ENCODE measurements at regions not wholly inside any gene's neighbourhood (a gene's known extent, or its start where the extent isn't known, plus 50 kb on each side); places are given as distances from the start of the nearest gene placed in this dataset.

GRCh38 chr11:109970516-109971183 is 122.5 kb upstream of the ZC3H12C start:
- no peaks in the 10 kb centered on the region for H3K79me2 ChIP-seq (replicated peaks; ENCODE audit: insufficient read depth)
- H3F3A ChIP-seq (replicated peaks; ENCODE audit: low read depth) = no peaks in the 10 kb centered on the region
- Mint-ChIP-seq H3K27me3 (ENCODE audit: insufficient read depth, low read depth, poor library complexity) (no peaks in the 10 kb centered on the region), H3K36me3 (ENCODE audit: low read depth) (no peaks in the 10 kb centered on the region), H3K9me3 (no peaks in the 10 kb centered on the region), H3K4me3 (no peak overlapping the region), H3K27ac (no peak overlapping the region), H3K4me1 (peaks cover 6% of the 10 kb centered on the region)
- no peaks in the 10 kb centered on the region for H3K36me3 ChIP-seq (ENCODE audit: insufficient read depth)
- H3K4me3 ChIP-seq = no peak overlapping the region
- no peak overlapping the region; the same call in 1 of the 2 replicates for H3K27ac ChIP-seq (ENCODE audit: low read depth)
- no peak for ATAC-seq
- H3K4me2 ChIP-seq = peak overlapping the region; percentile 9; the same call in 1 of the 2 replicates
- H3K4me1 ChIP-seq (ENCODE audit: insufficient read depth) = no peaks in the 10 kb centered on the region
- H3K9me2 ChIP-seq (ENCODE audit: insufficient read depth) = peaks cover 15% of the 10 kb centered on the region
- no peaks in the 10 kb centered on the region for H3K27me3 ChIP-seq (ENCODE audit: insufficient read depth)
- peak overlapping the region; percentile 88 for H2AFZ ChIP-seq
- H4K20me1 ChIP-seq (replicated peaks; ENCODE audit: insufficient read depth) = no peaks in the 10 kb centered on the region
- DNase-seq (ENCODE audit: low spot score) = no peak
- TF ChIP-seq CREB1 (CRISPR knock-in tag; IDR thresholded peaks at IDR 0.05; ENCODE audit: low read depth) = no peak
- no peak for TF ChIP-seq STAT1 (IDR thresholded peaks at IDR 0.05; ENCODE audit: unreplicated experiment)
- no peak for TF ChIP-seq NANOG (IDR thresholded peaks at IDR 0.05; ENCODE audit: borderline replicate concordance)
- TF ChIP-seq ZNF462 (CRISPR knock-in tag; IDR thresholded peaks at IDR 0.05) = no peak
- no peak for TF ChIP-seq POLR2AphosphoS5 (IDR thresholded peaks at IDR 0.05; ENCODE audit: low read depth)
- no peak for TF ChIP-seq ZNF331 (CRISPR knock-in tag; IDR thresholded peaks at IDR 0.05; ENCODE audit: low read depth)
- no peak for TF ChIP-seq CTCF (conservative IDR thresholded peaks at IDR 0.05; ENCODE audit: low read depth in 2 of 2)
- TF ChIP-seq ETS1 (IDR thresholded peaks at IDR 0.05) = no peak
- no peak for TF ChIP-seq ZNF114 (CRISPR knock-in tag; IDR thresholded peaks at IDR 0.05)
- TF ChIP-seq EZH2 (IDR thresholded peaks at IDR 0.05; ENCODE audit: low read depth, unreplicated experiment) = no peak
- no peak for TF ChIP-seq REST (IDR thresholded peaks at IDR 0.05; ENCODE audit: unreplicated experiment)
- TF ChIP-seq EZH2phosphoT487 (IDR thresholded peaks at IDR 0.05; ENCODE audit: unreplicated experiment) = no peak
- no peak for TF ChIP-seq JUNB (IDR thresholded peaks at IDR 0.05; ENCODE audit: unreplicated experiment)
